Mesenchymal stem cell (in vitro differentiated cells and primary cell): ENCODE measurements at regions not wholly inside any gene's neighbourhood (a gene's known extent, or its start where the extent isn't known, plus 50 kb on each side); places are given as distances from the start of the nearest gene placed in this dataset.

ENCODE experiments used
- DNase-seq: peaks from one replicate; pipeline ENCODE4 v3.0.0-alpha.2; 2013
- H2AFZ ChIP-seq: one replicate; pipeline ENCODE4 v1.6.1; 2013; ENCODE audit warnings: low read depth, mild to moderate bottlenecking, control low read depth, inconsistent platforms, low read length, moderate library complexity
- H2AK5ac ChIP-seq: 2 replicates; pipeline ENCODE4 v1.6.1; 2013; ENCODE audit warnings: low read length, moderate library complexity, mild to moderate bottlenecking, inconsistent platforms; ENCODE audit not compliant: severe bottlenecking
- H2BK120ac ChIP-seq: one replicate; pipeline ENCODE4 v1.6.1; 2013; ENCODE audit warnings: low read depth, mild to moderate bottlenecking, inconsistent platforms, low read length, moderate library complexity
- H2BK12ac ChIP-seq, 2 experiments: one replicate each; pipeline ENCODE4 v1.6.1; 2013; ENCODE audit warnings: inconsistent platforms in 2 of 2, low read length in 2 of 2, mild to moderate bottlenecking in 2 of 2, moderate library complexity in 2 of 2, control low read depth in 1 of 2
- H2BK15ac ChIP-seq: one replicate; pipeline ENCODE4 v1.6.1; 2013; ENCODE audit warnings: mild to moderate bottlenecking, low read depth, inconsistent platforms; ENCODE audit not compliant: poor library complexity, severe bottlenecking
- H2BK5ac ChIP-seq: 2 replicates; pipeline ENCODE4 v1.6.1; 2013; ENCODE audit warnings: low read depth, mild to moderate bottlenecking, low read length, control low read depth, inconsistent platforms; ENCODE audit not compliant: poor library complexity, severe bottlenecking
- H3K14ac ChIP-seq, 2 experiments: one replicate each; pipeline ENCODE4 v1.6.1; 2013; ENCODE audit warnings: inconsistent platforms in 2 of 2, low read length in 2 of 2, control low read depth in 1 of 2, mild to moderate bottlenecking in 1 of 2, moderate library complexity in 1 of 2
- H3K18ac ChIP-seq, 2 experiments: one replicate each; pipeline ENCODE4 v1.6.1; 2013; ENCODE audit warnings: inconsistent platforms in 2 of 2, low read length in 2 of 2, control low read depth in 1 of 2, low read depth in 1 of 2, mild to moderate bottlenecking in 1 of 2
- H3K23ac ChIP-seq, 2 experiments: one replicate each; pipeline ENCODE4 v1.6.1; 2013; ENCODE audit warnings: inconsistent platforms in 2 of 2, low read length in 2 of 2, mild to moderate bottlenecking in 2 of 2, moderate library complexity in 2 of 2, control low read depth in 1 of 2
- H3K27ac ChIP-seq: 2 replicates; pipeline ENCODE4 v1.5.1; 2013; ENCODE audit warnings: mild to moderate bottlenecking, moderate library complexity, low read length, control low read depth, inconsistent platforms; ENCODE audit not compliant: poor library complexity, severe bottlenecking
- H3K27me3 ChIP-seq, 2 experiments: 2 replicates each; pipeline versions ENCODE4 v1.6.1 to v1.7.0; 2013; ENCODE audit warnings: low read length in 2 of 2, mild to moderate bottlenecking in 2 of 2, moderate library complexity in 2 of 2, control low read depth in 1 of 2, inconsistent platforms in 1 of 2; ENCODE audit not compliant: control insufficient read depth in 1 of 2, insufficient read depth in 1 of 2
- H3K36me3 ChIP-seq, 2 experiments: 2 replicates each; pipeline versions ENCODE4 v1.6.1 to v1.7.0; 2013; ENCODE audit warnings: low read length in 2 of 2, control low read depth in 1 of 2, inconsistent platforms in 1 of 2, low read depth in 1 of 2, mild to moderate bottlenecking in 1 of 2; ENCODE audit not compliant: insufficient read depth in 2 of 2, control insufficient read depth in 1 of 2
- H3K4ac ChIP-seq, 2 experiments: one replicate each; pipeline ENCODE4 v1.6.1; 2013; ENCODE audit warnings: inconsistent platforms in 2 of 2, low read length in 2 of 2, mild to moderate bottlenecking in 2 of 2, moderate library complexity in 2 of 2, control low read depth in 1 of 2, low read depth in 1 of 2
- H3K4me1 ChIP-seq: 2 replicates; pipeline ENCODE4 v1.6.1; 2013; ENCODE audit warnings: low read depth, low read length, control low read depth; ENCODE audit not compliant: control insufficient read depth, insufficient read depth
- H3K4me2 ChIP-seq: 2 replicates; pipeline ENCODE4 v1.6.1; 2013; ENCODE audit warnings: low read length, mild to moderate bottlenecking, inconsistent platforms; ENCODE audit not compliant: poor library complexity, severe bottlenecking
- H3K4me3 ChIP-seq, 2 experiments: 2 replicates each; pipeline versions ENCODE4 v1.5.1 to v1.7.0; 2013; ENCODE audit warnings: low read length in 2 of 2, mild to moderate bottlenecking in 2 of 2, control low read depth in 1 of 2, low read depth in 1 of 2; ENCODE audit not compliant: insufficient read depth in 1 of 2
- H3K79me1 ChIP-seq: replicated peaks from 2 replicates; pipeline ENCODE4 v1.6.1; 2013; ENCODE audit warnings: mild to moderate bottlenecking, control low read depth, low read length, inconsistent platforms; ENCODE audit not compliant: poor library complexity, severe bottlenecking
- H3K9ac ChIP-seq: 2 replicates; pipeline ENCODE4 v1.7.0; 2013; ENCODE audit warnings: mild to moderate bottlenecking, low read length, moderate library complexity
- H3K9me3 ChIP-seq: 2 replicates; pipeline ENCODE4 v1.7.0; 2013; ENCODE audit warnings: mild to moderate bottlenecking, low read length; ENCODE audit not compliant: control insufficient read depth
- H4K8ac ChIP-seq: one replicate; pipeline ENCODE4 v1.6.1; 2013; ENCODE audit warnings: inconsistent platforms, mild to moderate bottlenecking, low read length, moderate library complexity
- H4K91ac ChIP-seq: one replicate; pipeline ENCODE4 v1.6.1; 2013; ENCODE audit warnings: mild to moderate bottlenecking, low read length, inconsistent platforms
- WGBS: methylation state at CpG from one replicate; pipeline ENCODE4 v1.1.7; 2013; ENCODE audit warnings: mixed read lengths; 5-methylcytosine and 5-hydroxymethylcytosine counted together

DNA sequence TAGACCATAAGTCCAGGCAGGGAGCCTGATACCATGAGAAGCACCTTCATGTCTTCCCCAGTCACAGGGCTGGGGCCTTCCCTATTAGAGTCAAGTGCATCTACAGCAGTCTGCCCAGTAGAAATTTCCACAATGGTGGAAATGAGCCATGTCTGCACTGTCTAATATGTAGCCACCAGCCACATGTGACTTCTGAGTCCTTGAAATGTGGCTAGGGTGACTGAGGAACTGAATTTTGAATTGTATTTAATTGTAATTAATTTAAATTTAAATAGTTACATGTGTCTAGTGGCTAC, 300.2 kb downstream of the CLIC5 start:
- Histone ChIP-seq H3K36me3 (no peaks in the 10 kb centered on the region), H3K4ac (peak overlapping the region in 1 of 2 experiments; percentile 45), H3K27ac (no peak overlapping the region), H3K4me2 (no peak overlapping the region), H3K4me1 (peaks cover 12% of the 10 kb centered on the region), H3K27me3 (no peaks in the 10 kb centered on the region), H3K14ac (no peak overlapping the region), H4K8ac (no peak overlapping the region), H2BK12ac (peak overlapping the region in 1 of 2 experiments; percentile 52), H2BK5ac (no peak overlapping the region), H3K4me3 (no peak overlapping the region), H2AK5ac (peak overlapping the region; percentile 59), H3K9me3 (no peaks in the 10 kb centered on the region), H2BK15ac (no peak overlapping the region), H2BK120ac (no peak overlapping the region), H4K91ac (no peak overlapping the region), H2AFZ (no peak overlapping the region), H3K9ac (no peak overlapping the region), H3K79me1 (no peaks in the 10 kb centered on the region), H3K23ac (no peak overlapping the region), H3K18ac (peak overlapping the region in 1 of 2 experiments; percentile 41)
- DNase-seq, result no peak

GRCh38 chr6:45714741-45715507, 300.7 kb downstream of the CLIC5 start:
- Histone ChIP-seq H3K79me1 (no peaks in the 10 kb centered on the region), H3K4me1 (peaks cover 14% of the 10 kb centered on the region), H2BK5ac (no peak overlapping the region), H3K4me3 (no peak overlapping the region), H3K9ac (peak overlapping the region; percentile 59), H3K4me2 (peak overlapping the region; percentile 10), H2BK12ac (peak overlapping the region; percentile 0 to 52), H3K9me3 (no peaks in the 10 kb centered on the region), H3K4ac (peak overlapping the region in 1 of 2 experiments; percentile 45), H2AK5ac (peak overlapping the region; percentile 59), H4K91ac (no peak overlapping the region), H2BK15ac (no peak overlapping the region), H3K36me3 (no peaks in the 10 kb centered on the region), H2AFZ (no peak overlapping the region), H3K27ac (peak overlapping the region; percentile 25), H2BK120ac (no peak overlapping the region), H3K14ac (peak overlapping the region in 1 of 2 experiments; percentile 46), H3K23ac (no peak overlapping the region), H4K8ac (no peak overlapping the region), H3K18ac (peak overlapping the region; percentile 41 to 72), H3K27me3 (no peaks in the 10 kb centered on the region)
- WGBS, result 22% methylated on average over 4 of the region's 6 CpGs
- peak; percentile 86 for DNase-seq

DNA sequence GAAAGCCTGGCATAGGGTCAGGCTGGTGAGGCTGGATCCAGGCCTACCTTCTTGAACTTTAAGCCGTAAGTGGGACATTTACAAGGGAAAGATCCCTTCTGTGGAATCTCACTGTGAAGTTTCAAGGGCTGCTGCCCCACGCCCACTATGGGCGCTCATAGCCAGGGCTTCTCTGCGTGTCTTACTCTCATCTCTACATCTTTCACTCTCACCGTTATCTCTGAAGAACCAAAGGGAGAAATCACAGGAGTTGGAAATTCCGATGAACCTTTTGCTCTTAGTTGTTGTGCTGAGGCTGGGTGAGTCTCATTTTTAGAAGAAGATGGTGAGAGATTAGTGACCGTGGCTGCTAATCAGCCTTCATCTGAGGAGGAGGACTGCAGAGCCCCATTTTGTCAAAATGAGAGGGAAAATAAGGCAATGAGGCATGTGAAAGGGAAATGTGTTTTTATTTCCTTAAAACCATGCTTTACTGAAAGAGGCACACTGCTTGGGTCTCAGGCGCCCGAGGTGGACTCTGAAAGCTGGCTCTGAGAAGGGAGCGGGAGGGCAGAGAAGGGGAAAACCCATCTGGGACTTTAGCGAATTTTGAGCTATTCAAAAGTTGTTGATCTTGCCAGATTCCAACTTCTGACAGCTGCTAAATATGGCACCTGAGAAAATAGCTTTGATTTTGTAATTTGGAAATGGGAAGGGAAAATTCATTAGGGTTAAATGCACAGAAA, 301.5 kb downstream of the CLIC5 start:
- peak overlapping the region; percentile 59 for H3K9ac ChIP-seq
- H3K14ac ChIP-seq, result no peak overlapping the region
- peak overlapping the region; percentile 42 for H2AK5ac ChIP-seq
- peak overlapping the region; percentile 72 to 76 for H3K18ac ChIP-seq
- no peaks in the 10 kb centered on the region for H3K9me3 ChIP-seq
- peak overlapping the region; percentile 10 for H3K4me2 ChIP-seq
- H3K4me1 ChIP-seq, result peaks cover 14% of the 10 kb centered on the region
- H3K27ac ChIP-seq, result peak overlapping the region; percentile 25
- H2BK15ac ChIP-seq, result no peak overlapping the region
- H3K4ac ChIP-seq, result peak overlapping the region; percentile 31 to 65
- no peaks in the 10 kb centered on the region for H3K79me1 ChIP-seq
- H2BK12ac ChIP-seq, result peak overlapping the region; percentile 75 to 89
- H3K27me3 ChIP-seq, result no peaks in the 10 kb centered on the region
- no peak overlapping the region for H2AFZ ChIP-seq
- no peak overlapping the region for H3K4me3 ChIP-seq
- H4K91ac ChIP-seq, result peak overlapping the region; percentile 62
- no peak overlapping the region for H2BK5ac ChIP-seq
- no peak for DNase-seq
- peak overlapping the region; percentile 16 for H4K8ac ChIP-seq
- H3K36me3 ChIP-seq, result no peaks in the 10 kb centered on the region
- H2BK120ac ChIP-seq, result peak overlapping the region; percentile 42
- H3K23ac ChIP-seq, result no peak overlapping the region
- 82% methylated on average over 11 of the region's 11 CpGs for WGBS
